Thoracic aorta (tissue), 2 donors: ENCODE measurements at regions not wholly inside any gene's neighbourhood (a gene's known extent, or its start where the extent isn't known, plus 50 kb on each side); places are given as distances from the start of the nearest gene placed in this dataset.

ENCODE experiments used
- ATAC-seq: fragments of 150-250 bp; one replicate; pipeline ENCODE4 v1.8.0; 2017; ENCODE audit warnings: low read depth; ENCODE audit not compliant: insufficient number of reproducible peaks, low FRiP score
- DNase-seq: peaks from one replicate; pipeline ENCODE4 v3.0.0-alpha.2; 2020; ENCODE audit warnings: low spot score
- H3K27ac ChIP-seq, 2 donors: fragments of 200-600 bp; sonication (generic); 1 replicate in 1 of 2; 2 replicates in 1 of 2; pipeline ENCODE4 v1.5.1; 2016; ENCODE audit warnings: mild to moderate bottlenecking in 2 of 2, moderate library complexity in 2 of 2
- H3K27me3 ChIP-seq: fragments of 200-600 bp; sonication (generic); replicated peaks from 2 replicates; pipeline ENCODE4 v1.6.0; 2016; ENCODE audit warnings: mild to moderate bottlenecking; ENCODE audit not compliant: insufficient read depth
- H3K36me3 ChIP-seq: fragments of 200-600 bp; sonication (generic); one replicate; pipeline ENCODE4 v1.5.1; 2016
- H3K4me1 ChIP-seq, 2 donors: fragments of 200-600 bp; sonication (generic); 1 replicate in 1 of 2; 2 replicates in 1 of 2; pipeline versions ENCODE4 v1.5.1 to v1.6.0; 2016; ENCODE audit warnings: low read depth in 2 of 2, mild to moderate bottlenecking in 1 of 2; ENCODE audit not compliant: control insufficient read depth in 1 of 2
- H3K4me3 ChIP-seq: fragments of 200-600 bp; sonication (generic); 2 replicates; pipeline ENCODE4 v1.5.1; 2016; ENCODE audit warnings: mild to moderate bottlenecking
- H3K9me3 ChIP-seq: fragments of 200-600 bp; sonication (generic); 2 replicates; pipeline ENCODE4 v1.5.1; 2016
- CTCF ChIP-seq: fragments of 200-600 bp; sonication (generic); IDR thresholded peaks from one replicate; pipeline ENCODE4 v1.5.1; 2019; ENCODE audit warnings: antibody characterized with exemption

- no peak for DNase-seq
- no peak for ATAC-seq
- no peak for TF ChIP-seq CTCF
- H3K27ac ChIP-seq: no peak overlapping the region
- H3K4me1 ChIP-seq: no peaks in the 10 kb centered on the region
- no peaks in the 10 kb centered on the region for H3K27me3 ChIP-seq
- no peak overlapping the region for H3K4me3 ChIP-seq
- H3K9me3 ChIP-seq: no peaks in the 10 kb centered on the region
- H3K36me3 ChIP-seq: no peaks in the 10 kb centered on the region
Measured at GRCh38 chr9:28792716-28793115, 1219.4 kb upstream of the C9orf72 start.

GRCh38 chr9:28799876-28800275 lies 1226.6 kb upstream of the C9orf72 start:
- TF ChIP-seq CTCF: no peak
- Histone ChIP-seq H3K27ac (no peak overlapping the region), H3K9me3 (no peaks in the 10 kb centered on the region), H3K4me3 (no peak overlapping the region), H3K4me1 (no peaks in the 10 kb centered on the region), H3K27me3 (no peaks in the 10 kb centered on the region), H3K36me3 (no peaks in the 10 kb centered on the region)
- no peak for ATAC-seq
- no peak for DNase-seq

GRCh38 chr9:28801144-28801799 lies 1228.0 kb upstream of the C9orf72 start:
- no peak overlapping the region for H3K27ac ChIP-seq
- no peaks in the 10 kb centered on the region for H3K4me1 ChIP-seq
- ATAC-seq: no peak
- no peaks in the 10 kb centered on the region for H3K27me3 ChIP-seq
- H3K36me3 ChIP-seq: no peaks in the 10 kb centered on the region
- no peak for TF ChIP-seq CTCF
- H3K9me3 ChIP-seq: no peaks in the 10 kb centered on the region
- H3K4me3 ChIP-seq: no peak overlapping the region
- DNase-seq: no peak

GRCh38 chr9:28805197-28805596 lies 1231.9 kb upstream of the C9orf72 start:
- no peak for DNase-seq

GRCh38 chr9:28808042-28808441 lies 1234.8 kb upstream of the C9orf72 start:
- no peak for DNase-seq
- no peak for TF ChIP-seq CTCF
- no peak for ATAC-seq
- H3K4me1 ChIP-seq: no peaks in the 10 kb centered on the region
- H3K27ac ChIP-seq: no peak overlapping the region
- H3K9me3 ChIP-seq: no peaks in the 10 kb centered on the region
- H3K4me3 ChIP-seq: no peak overlapping the region
- no peaks in the 10 kb centered on the region for H3K36me3 ChIP-seq
- no peaks in the 10 kb centered on the region for H3K27me3 ChIP-seq

More at GRCh38 chr9:28805197-28805596, 1231.9 kb upstream of the C9orf72 start:
- Histone ChIP-seq H3K4me1 (no peaks in the 10 kb centered on the region), H3K36me3 (no peaks in the 10 kb centered on the region), H3K27me3 (no peaks in the 10 kb centered on the region), H3K27ac (no peak overlapping the region), H3K4me3 (no peak overlapping the region), H3K9me3 (no peaks in the 10 kb centered on the region)
- no peak for TF ChIP-seq CTCF
- ATAC-seq: no peak
